ENCODE measurements at regions not wholly inside any gene's neighbourhood (a gene's known extent, or its start where the extent isn't known, plus 50 kb on each side); places are given as distances from the start of the nearest gene placed in this dataset.

GRCh38 chr15:35867356-35867755 lies 321.4 kb upstream of the DPH6 start:
- Histone ChIP-seq H3K27ac (no peak overlapping the region), H3K27me3 (replicated peaks; ENCODE audit: insufficient read depth) (no peaks in the 10 kb centered on the region), H3K4me1 (replicated peaks) (no peaks in the 10 kb centered on the region), H3K4me3 (no peak overlapping the region), H3K36me3 (no peaks in the 10 kb centered on the region), H3K9me3 (no peaks in the 10 kb centered on the region)
- TF ChIP-seq CTCF (IDR thresholded peaks at IDR 0.05) (no peak), POLR2A (IDR thresholded peaks at IDR 0.05) (no peak), POLR2AphosphoS5 (IDR thresholded peaks at IDR 0.05) (no peak)
- WGBS: 96% methylated on average over 4 of the region's 4 CpGs
- DNase-seq (ENCODE audit: low spot score): no peak
- intact Hi-C loops (cut with DNase I): no loop called here

GRCh38 chr15:35871282-35871681 lies 325.3 kb upstream of the DPH6 start:
- no peak for DNase-seq (ENCODE audit: low spot score)
- no peak overlapping the region for H3K4me3 ChIP-seq
- intact Hi-C loops (cut with DNase I): no loop called here
- H3K27ac ChIP-seq: no peak overlapping the region
- 100% methylated on average over 1 of the region's 1 CpG for WGBS
- H3K4me1 ChIP-seq (replicated peaks): no peaks in the 10 kb centered on the region
- no peaks in the 10 kb centered on the region for H3K9me3 ChIP-seq
- TF ChIP-seq CTCF (IDR thresholded peaks at IDR 0.05): no peak
- no peak for TF ChIP-seq POLR2A (IDR thresholded peaks at IDR 0.05)
- no peaks in the 10 kb centered on the region for H3K27me3 ChIP-seq (replicated peaks; ENCODE audit: insufficient read depth)
- no peaks in the 10 kb centered on the region for H3K36me3 ChIP-seq

- Histone ChIP-seq H3K4me3 (no peak overlapping the region), H3K4me1 (replicated peaks) (no peaks in the 10 kb centered on the region), H3K36me3 (no peaks in the 10 kb centered on the region), H3K27me3 (replicated peaks; ENCODE audit: insufficient read depth) (no peaks in the 10 kb centered on the region), H3K9me3 (no peaks in the 10 kb centered on the region), H3K27ac (no peak overlapping the region)
- TF ChIP-seq CTCF (IDR thresholded peaks at IDR 0.05) (no peak), POLR2A (IDR thresholded peaks at IDR 0.05) (no peak), POLR2AphosphoS5 (IDR thresholded peaks at IDR 0.05) (no peak)
- no peak for DNase-seq (ENCODE audit: low spot score)
- intact Hi-C loops (cut with DNase I): no loop called here
- WGBS: 97% methylated on average over 3 of the region's 3 CpGs
These were observed 325.8 kb upstream of the DPH6 start for GRCh38 chr15:35871812-35872211.

GRCh38 chr15:35872577-35872976 lies 326.6 kb upstream of the DPH6 start:
- no peaks in the 10 kb centered on the region for H3K36me3 ChIP-seq
- no peak overlapping the region for H3K4me3 ChIP-seq
- no peaks in the 10 kb centered on the region for H3K27me3 ChIP-seq (replicated peaks; ENCODE audit: insufficient read depth)
- H3K27ac ChIP-seq: no peak overlapping the region
- no peak for DNase-seq (ENCODE audit: low spot score)
- H3K9me3 ChIP-seq: no peaks in the 10 kb centered on the region
- H3K4me1 ChIP-seq (replicated peaks): no peaks in the 10 kb centered on the region
- TF ChIP-seq POLR2AphosphoS5 (IDR thresholded peaks at IDR 0.05) (no peak), CTCF (IDR thresholded peaks at IDR 0.05) (no peak), POLR2A (IDR thresholded peaks at IDR 0.05) (no peak)
- intact Hi-C loops (cut with DNase I): no loop called here

- Histone ChIP-seq H3K36me3 (no peaks in the 10 kb centered on the region), H3K4me3 (no peak overlapping the region), H3K9me3 (no peaks in the 10 kb centered on the region), H3K4me1 (replicated peaks) (no peaks in the 10 kb centered on the region), H3K27me3 (replicated peaks; ENCODE audit: insufficient read depth) (no peaks in the 10 kb centered on the region), H3K27ac (no peak overlapping the region)
- TF ChIP-seq POLR2AphosphoS5 (IDR thresholded peaks at IDR 0.05): no peak
- TF ChIP-seq CTCF (IDR thresholded peaks at IDR 0.05): no peak
- TF ChIP-seq POLR2A (IDR thresholded peaks at IDR 0.05): no peak
- DNase-seq (ENCODE audit: low spot score): no peak
- intact Hi-C loops (cut with DNase I): no loop called here
These were observed 328.4 kb upstream of the DPH6 start for GRCh38 chr15:35874260-35874905.

Data from prostate gland (tissue), 2 donors.